ENCODE measurements at regions not wholly inside any gene's neighbourhood (a gene's known extent, or its start where the extent isn't known, plus 50 kb on each side); places are given as distances from the start of the nearest gene placed in this dataset.

DNA sequence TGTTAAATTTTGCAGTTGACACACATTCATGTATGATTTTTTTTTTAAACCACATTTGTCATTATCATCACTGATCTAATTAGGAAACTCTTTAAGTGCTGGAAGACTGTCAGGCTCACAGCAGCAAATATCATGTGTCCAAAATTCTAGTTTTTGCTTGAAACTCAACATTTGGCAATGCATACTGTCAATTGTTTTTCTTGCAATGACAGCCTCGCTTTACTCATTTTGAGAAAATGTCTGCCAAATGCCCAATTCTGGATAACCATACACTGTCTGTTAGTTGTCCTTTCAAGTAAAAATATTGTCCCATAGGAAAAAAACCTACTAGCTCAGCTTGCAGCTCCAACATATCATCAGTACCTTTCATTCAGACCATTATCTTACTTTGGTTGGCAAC lies 523.9 kb upstream of the ARGLU1 start:
- Histone ChIP-seq H3K4me3 (ENCODE audit: insufficient read depth, low read depth, low read length) (no peak overlapping the region), H3K4me1 (ENCODE audit: insufficient read depth, low read length) (no peaks in the 10 kb centered on the region), H3K27ac (ENCODE audit: low read depth, low read length) (no peak overlapping the region), H4K20me1 (ENCODE audit: insufficient read depth, low read length) (no peaks in the 10 kb centered on the region), H3K27me3 (ENCODE audit: insufficient read depth, low read length) (no peaks in the 10 kb centered on the region), H2AFZ (ENCODE audit: low read depth, low read length) (no peak overlapping the region), H3K36me3 (ENCODE audit: insufficient read depth, low read length) (no peaks in the 10 kb centered on the region), H3K4me2 (ENCODE audit: low read length) (no peak overlapping the region), H3K9me3 (ENCODE audit: insufficient read depth, low read depth, low read length) (no peaks in the 10 kb centered on the region), H3K9ac (ENCODE audit: low read length) (no peak overlapping the region), H3K79me2 (ENCODE audit: insufficient read depth, low read length) (no peaks in the 10 kb centered on the region)
- Mint-ChIP-seq H3K9me3 (ENCODE audit: unreplicated experiment) (peaks cover 4% of the 10 kb centered on the region), H3K27me3 (ENCODE audit: low read depth, unreplicated experiment) (no peaks in the 10 kb centered on the region), H3K4me1 (ENCODE audit: low read depth, unreplicated experiment) (no peaks in the 10 kb centered on the region), H3K36me3 (ENCODE audit: low read depth, unreplicated experiment) (no peaks in the 10 kb centered on the region), H3K27ac (ENCODE audit: unreplicated experiment) (no peak overlapping the region), H3K4me3 (ENCODE audit: unreplicated experiment) (no peak overlapping the region)
- FAIRE-seq (no peak), DNase-seq (ENCODE audit: low read depth) (no peak)
- TF ChIP-seq, protein P1, sequence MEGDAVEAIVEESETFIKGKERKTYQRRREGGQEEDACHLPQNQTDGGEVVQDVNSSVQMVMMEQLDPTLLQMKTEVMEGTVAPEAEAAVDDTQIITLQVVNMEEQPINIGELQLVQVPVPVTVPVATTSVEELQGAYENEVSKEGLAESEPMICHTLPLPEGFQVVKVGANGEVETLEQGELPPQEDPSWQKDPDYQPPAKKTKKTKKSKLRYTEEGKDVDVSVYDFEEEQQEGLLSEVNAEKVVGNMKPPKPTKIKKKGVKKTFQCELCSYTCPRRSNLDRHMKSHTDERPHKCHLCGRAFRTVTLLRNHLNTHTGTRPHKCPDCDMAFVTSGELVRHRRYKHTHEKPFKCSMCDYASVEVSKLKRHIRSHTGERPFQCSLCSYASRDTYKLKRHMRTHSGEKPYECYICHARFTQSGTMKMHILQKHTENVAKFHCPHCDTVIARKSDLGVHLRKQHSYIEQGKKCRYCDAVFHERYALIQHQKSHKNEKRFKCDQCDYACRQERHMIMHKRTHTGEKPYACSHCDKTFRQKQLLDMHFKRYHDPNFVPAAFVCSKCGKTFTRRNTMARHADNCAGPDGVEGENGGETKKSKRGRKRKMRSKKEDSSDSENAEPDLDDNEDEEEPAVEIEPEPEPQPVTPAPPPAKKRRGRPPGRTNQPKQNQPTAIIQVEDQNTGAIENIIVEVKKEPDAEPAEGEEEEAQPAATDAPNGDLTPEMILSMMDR (IDR thresholded peaks at IDR 0.05; ENCODE audit: insufficient read depth, low read depth, low read length), result no peak
- TF ChIP-seq EZH2 (IDR thresholded peaks at IDR 0.05; ENCODE audit: insufficient read depth, low read length), result no peak

DNA sequence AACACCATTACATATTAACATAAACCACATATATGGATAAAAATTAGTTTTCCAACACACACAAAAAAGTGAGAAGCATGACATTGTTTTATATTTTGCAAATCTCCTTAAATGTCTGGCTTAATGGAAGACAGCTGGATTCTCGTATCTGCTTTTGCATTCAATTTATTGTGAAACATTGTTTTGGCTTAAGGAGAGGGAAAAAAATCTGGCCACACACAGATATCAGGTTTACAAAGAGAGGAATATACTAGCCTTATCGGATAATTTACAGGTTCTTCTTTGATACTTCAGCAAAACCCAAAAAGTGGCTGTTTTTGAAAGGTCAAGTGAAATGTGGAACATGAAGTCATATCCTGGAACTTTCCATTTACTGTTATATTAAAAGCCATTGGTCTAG lies 523.5 kb upstream of the ARGLU1 start:
- no peaks in the 10 kb centered on the region for H3K36me3 ChIP-seq (ENCODE audit: insufficient read depth, low read length)
- no peaks in the 10 kb centered on the region for H3K36me3 Mint-ChIP-seq (ENCODE audit: low read depth, unreplicated experiment)
- no peak overlapping the region for H3K4me3 Mint-ChIP-seq (ENCODE audit: unreplicated experiment)
- no peak overlapping the region for H3K4me3 ChIP-seq (ENCODE audit: insufficient read depth, low read depth, low read length)
- no peak for TF ChIP-seq EZH2 (IDR thresholded peaks at IDR 0.05; ENCODE audit: insufficient read depth, low read length)
- TF ChIP-seq, protein P1 (IDR thresholded peaks at IDR 0.05; ENCODE audit: insufficient read depth, low read depth, low read length), result no peak
- no peak overlapping the region for H3K27ac ChIP-seq (ENCODE audit: low read depth, low read length)
- H3K79me2 ChIP-seq (ENCODE audit: insufficient read depth, low read length), result no peaks in the 10 kb centered on the region
- H3K9me3 Mint-ChIP-seq (ENCODE audit: unreplicated experiment), result peaks cover 4% of the 10 kb centered on the region
- H3K4me1 Mint-ChIP-seq (ENCODE audit: low read depth, unreplicated experiment), result no peaks in the 10 kb centered on the region
- no peak overlapping the region for H3K9ac ChIP-seq (ENCODE audit: low read length)
- no peaks in the 10 kb centered on the region for H3K27me3 Mint-ChIP-seq (ENCODE audit: low read depth, unreplicated experiment)
- H2AFZ ChIP-seq (ENCODE audit: low read depth, low read length), result no peak overlapping the region
- H3K27ac Mint-ChIP-seq (ENCODE audit: unreplicated experiment), result no peak overlapping the region
- no peaks in the 10 kb centered on the region for H4K20me1 ChIP-seq (ENCODE audit: insufficient read depth, low read length)
- no peaks in the 10 kb centered on the region for H3K27me3 ChIP-seq (ENCODE audit: insufficient read depth, low read length)
- FAIRE-seq (no peak), DNase-seq (ENCODE audit: low read depth) (no peak)
- H3K9me3 ChIP-seq (ENCODE audit: insufficient read depth, low read depth, low read length), result no peaks in the 10 kb centered on the region
- H3K4me1 ChIP-seq (ENCODE audit: insufficient read depth, low read length), result no peaks in the 10 kb centered on the region
- no peak overlapping the region for H3K4me2 ChIP-seq (ENCODE audit: low read length)

DNA sequence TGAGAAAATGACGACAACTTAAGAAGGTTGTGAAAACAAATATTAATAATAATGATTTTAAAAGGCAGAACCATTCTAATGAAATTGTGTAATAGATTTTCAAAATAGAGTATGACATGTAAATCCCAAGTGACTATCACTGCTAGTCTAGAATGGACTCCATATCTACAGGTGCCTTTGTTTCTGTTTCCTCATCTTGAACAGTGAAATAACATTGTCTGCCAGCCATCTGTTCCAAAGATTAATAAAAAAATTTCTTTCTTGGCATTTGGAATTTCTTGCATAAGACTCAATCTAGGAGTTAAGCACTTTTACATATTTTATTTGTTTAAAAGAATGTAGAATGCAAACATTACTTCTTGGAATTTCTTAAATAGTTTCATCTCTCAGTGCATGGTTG lies 520.1 kb upstream of the ARGLU1 start:
- FAIRE-seq (no peak), DNase-seq (ENCODE audit: low read depth) (no peak)
- H3K36me3 ChIP-seq (ENCODE audit: insufficient read depth, low read length), result no peaks in the 10 kb centered on the region
- TF ChIP-seq, protein P1 (IDR thresholded peaks at IDR 0.05; ENCODE audit: insufficient read depth, low read depth, low read length), result no peak
- TF ChIP-seq EZH2 (IDR thresholded peaks at IDR 0.05; ENCODE audit: insufficient read depth, low read length), result no peak
- Mint-ChIP-seq H3K36me3 (ENCODE audit: low read depth, unreplicated experiment) (no peaks in the 10 kb centered on the region), H3K27me3 (ENCODE audit: low read depth, unreplicated experiment) (no peaks in the 10 kb centered on the region), H3K4me1 (ENCODE audit: low read depth, unreplicated experiment) (no peaks in the 10 kb centered on the region), H3K9me3 (ENCODE audit: unreplicated experiment) (peaks cover 4% of the 10 kb centered on the region), H3K4me3 (ENCODE audit: unreplicated experiment) (no peak overlapping the region), H3K27ac (ENCODE audit: unreplicated experiment) (no peak overlapping the region)
- H3K9me3 ChIP-seq (ENCODE audit: insufficient read depth, low read depth, low read length), result no peaks in the 10 kb centered on the region
- no peak overlapping the region for H3K4me3 ChIP-seq (ENCODE audit: insufficient read depth, low read depth, low read length)
- no peak overlapping the region for H3K27ac ChIP-seq (ENCODE audit: low read depth, low read length)
- H3K4me2 ChIP-seq (ENCODE audit: low read length), result no peak overlapping the region
- H3K9ac ChIP-seq (ENCODE audit: low read length), result no peak overlapping the region
- no peak overlapping the region for H2AFZ ChIP-seq (ENCODE audit: low read depth, low read length)
- no peaks in the 10 kb centered on the region for H4K20me1 ChIP-seq (ENCODE audit: insufficient read depth, low read length)
- H3K4me1 ChIP-seq (ENCODE audit: insufficient read depth, low read length), result no peaks in the 10 kb centered on the region
- peaks cover 2% of the 10 kb centered on the region for H3K27me3 ChIP-seq (ENCODE audit: insufficient read depth, low read length)
- H3K79me2 ChIP-seq (ENCODE audit: insufficient read depth, low read length), result no peaks in the 10 kb centered on the region

Measured in astrocyte (in vitro differentiated cells and primary cell).